CD8-positive, alpha-beta memory T cell (primary cell): ENCODE measurements at regions not wholly inside any gene's neighbourhood (a gene's known extent, or its start where the extent isn't known, plus 50 kb on each side); places are given as distances from the start of the nearest gene placed in this dataset.

Source experiments
- CTCF ChIA-PET: fragments of 350-600 bp; sonication (Branson Sonifier 250); formaldehyde crosslinking; loops from one replicate; lab custom pipeline; 2021; ENCODE audit warnings: antibody characterized with exemption; lab: Charles Lee
- POLR2A ChIA-PET: fragments of 350-600 bp; sonication (Branson Sonifier 250); formaldehyde crosslinking; loops from one replicate; lab custom pipeline; 2021; ENCODE audit warnings: antibody characterized with exemption; lab: Charles Lee
- DNase-seq, 5 donors: peaks; one replicate each; pipeline versions ENCODE4 v3.0.0 to v3.0.0-alpha.2; 2020 to 2022; ENCODE audit warnings: mixed read lengths in 1 of 5
- H3K27ac ChIP-seq: one replicate; pipeline ENCODE4 v1.7.0; 2013; ENCODE audit warnings: low read depth, mild to moderate bottlenecking, low read length, moderate library complexity
- H3K27me3 ChIP-seq: 2 replicates; pipeline ENCODE4 v1.7.0; 2013; ENCODE audit warnings: low read length, mild to moderate bottlenecking; ENCODE audit not compliant: insufficient read depth, poor library complexity, severe bottlenecking
- H3K36me3 ChIP-seq: 2 replicates; pipeline ENCODE4 v1.7.0; 2013; ENCODE audit warnings: mild to moderate bottlenecking, low read length, moderate library complexity; ENCODE audit not compliant: insufficient read depth
- H3K4me1 ChIP-seq: 2 replicates; pipeline ENCODE4 v1.7.0; 2013; ENCODE audit warnings: mild to moderate bottlenecking, low read length, moderate library complexity; ENCODE audit not compliant: insufficient read depth
- H3K4me3 ChIP-seq: 2 replicates; pipeline ENCODE4 v1.7.0; 2013; ENCODE audit warnings: mild to moderate bottlenecking, low read length
- H3K9me3 ChIP-seq: 2 replicates; pipeline ENCODE4 v1.7.0; 2013; ENCODE audit warnings: mild to moderate bottlenecking, low read length
- H3K27ac Mint-ChIP-seq, 8 donors: one replicate each; pipeline ENCODE4 v1.8.0; 2020 to 2021; ENCODE audit warnings: mixed read lengths in 8 of 8, mild to moderate bottlenecking in 6 of 8, inconsistent platforms in 3 of 8, moderate library complexity in 3 of 8
- H3K27me3 Mint-ChIP-seq, 2 donors: one replicate each; pipeline ENCODE4 v1.8.0; 2020 to 2021; ENCODE audit warnings: mixed read lengths in 2 of 2, mild to moderate bottlenecking in 1 of 2, moderate library complexity in 1 of 2
- H3K36me3 Mint-ChIP-seq, 3 donors: one replicate each; pipeline ENCODE4 v1.8.0; 2020 to 2021; ENCODE audit warnings: mixed read lengths in 3 of 3, inconsistent platforms in 1 of 3, mild to moderate bottlenecking in 1 of 3
- H3K4me1 Mint-ChIP-seq, 3 donors: one replicate each; pipeline ENCODE4 v1.8.0; 2020 to 2021; ENCODE audit warnings: mixed read lengths in 3 of 3, inconsistent platforms in 1 of 3, mild to moderate bottlenecking in 1 of 3
- H3K4me3 Mint-ChIP-seq, 7 donors: one replicate each; pipeline ENCODE4 v1.8.0; 2020 to 2021; ENCODE audit warnings: mixed read lengths in 7 of 7, mild to moderate bottlenecking in 6 of 7, moderate library complexity in 4 of 7, inconsistent platforms in 2 of 7
- H3K9me3 Mint-ChIP-seq, 5 donors: one replicate each; pipeline ENCODE4 v1.8.0; 2020 to 2022; ENCODE audit warnings: mixed read lengths in 5 of 5, mild to moderate bottlenecking in 3 of 5, moderate library complexity in 2 of 5, inconsistent platforms in 1 of 5

DNA sequence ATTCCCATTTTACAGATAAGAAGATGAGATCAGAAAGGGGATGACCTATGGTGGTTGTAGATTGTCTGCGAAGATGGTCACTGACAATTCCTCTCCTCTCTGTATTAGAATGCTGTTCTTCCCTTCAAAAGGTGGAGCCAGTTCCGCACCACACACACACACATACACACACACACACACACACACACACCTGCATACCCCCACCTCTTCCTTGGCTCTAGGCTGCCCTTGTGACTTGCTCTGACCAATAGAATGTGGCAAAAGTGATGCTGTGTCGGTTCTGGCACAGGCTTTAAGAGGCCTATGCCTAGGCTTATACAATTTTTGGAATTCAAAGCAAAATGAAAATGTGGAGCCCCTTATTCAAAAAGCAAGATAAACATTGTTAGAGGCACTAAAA is 88.0 kb downstream of the ZFP36L2 start:
- Histone ChIP-seq H3K27me3 (no peaks in the 10 kb centered on the region), H3K36me3 (no peaks in the 10 kb centered on the region), H3K4me1 (peaks cover 95% of the 10 kb centered on the region), H3K9me3 (no peaks in the 10 kb centered on the region), H3K27ac (no peak overlapping the region), H3K4me3 (peak overlapping the region; percentile 10)
- peaks cover 0 to 4% of the 10 kb centered on the region in 2 donors for H3K27me3 Mint-ChIP-seq
- no peak for DNase-seq
- CTCF ChIA-PET: interaction anchor here (2.0 to 21.7 kb wide), 4 partner anchors 11 to 86 kb away, joined by 8 to 820 read pairs (median 185); partner anchors contain the start of gene ZFP36L2
- no peaks in the 10 kb centered on the region for H3K9me3 Mint-ChIP-seq
- H3K36me3 Mint-ChIP-seq: no peaks in the 10 kb centered on the region
- POLR2A ChIA-PET: interaction anchor here (0.8 to 3.6 kb wide), 3 partner anchors 25 to 90 kb away, joined by 3 to 42 read pairs (median 15); no protein-coding TSS in a partner anchor
- peaks cover 72 to 87% (median 85%) of the 10 kb centered on the region in 3 donors for H3K4me1 Mint-ChIP-seq
- peak overlapping the region; percentile 95 to 100 (median 99) for H3K27ac Mint-ChIP-seq
- H3K4me3 Mint-ChIP-seq: peak overlapping the region in 5 of 7 donors; percentile 11 to 48 (median 12)

- no peaks in the 10 kb centered on the region for H3K36me3 ChIP-seq
- DNase-seq: peak; percentile 62 to 93 (median 92)
- H3K27me3 ChIP-seq: no peaks in the 10 kb centered on the region
- H3K27ac ChIP-seq: peak overlapping the region; percentile 77
- Mint-ChIP-seq H3K9me3 (no peaks in the 10 kb centered on the region), H3K27me3 (peaks cover 0 to 4% of the 10 kb centered on the region in 2 donors), H3K36me3 (no peaks in the 10 kb centered on the region), H3K4me3 (peak overlapping the region; percentile 65 to 87 (median 76)), H3K27ac (peak overlapping the region; percentile 99 to 100 (median 100)), H3K4me1 (peaks cover 75 to 91% (median 87%) of the 10 kb centered on the region in 3 donors)
- peak overlapping the region; percentile 31 for H3K4me3 ChIP-seq
- H3K9me3 ChIP-seq: no peaks in the 10 kb centered on the region
- POLR2A ChIA-PET: interaction anchor here (0.5 to 14.8 kb wide), 4 partner anchors 21 to 87 kb away, joined by 3 to 590 read pairs (median 6); partner anchors contain the start of gene ZFP36L2
- H3K4me1 ChIP-seq: peaks cover 99% of the 10 kb centered on the region
- CTCF ChIA-PET: interaction anchor here (1.1 to 21.7 kb wide), 5 partner anchors 9 to 88 kb away, joined by 3 to 820 read pairs (median 11); partner anchors contain the start of gene ZFP36L2
Observed at GRCh38 chr2:43136876-43137275, 89.5 kb downstream of the ZFP36L2 start.

- Mint-ChIP-seq H3K27me3 (peaks cover 0 to 4% of the 10 kb centered on the region in 2 donors), H3K4me1 (peaks cover 80 to 94% (median 92%) of the 10 kb centered on the region in 3 donors)
- H3K4me3 ChIP-seq: peak overlapping the region; percentile 31
Observed at GRCh38 chr2:43136011-43136799, 90.2 kb downstream of the ZFP36L2 start.

GRCh38 chr2:43135583-43135982 is 90.8 kb downstream of the ZFP36L2 start:
- H3K27me3 ChIP-seq: no peaks in the 10 kb centered on the region
- peaks cover 86 to 97% (median 97%) of the 10 kb centered on the region in 3 donors for H3K4me1 Mint-ChIP-seq
- peaks cover 0 to 4% of the 10 kb centered on the region in 2 donors for H3K27me3 Mint-ChIP-seq
- ChIA-PET POLR2A (interaction anchor here (0.7 to 14.8 kb wide), 6 partner anchors 22 to 1030 kb away, joined by 4 to 590 read pairs (median 4); partner anchors contain the start of gene ZFP36L2), CTCF (interaction anchor here (1.0 to 21.7 kb wide), 4 partner anchors 35 to 89 kb away, joined by 3 to 820 read pairs (median 181); partner anchors contain the start of gene ZFP36L2)
- peak overlapping the region; percentile 71 for H3K27ac ChIP-seq
- H3K27ac Mint-ChIP-seq: peak overlapping the region; percentile 99 to 100 (median 100)
- no peaks in the 10 kb centered on the region for H3K9me3 Mint-ChIP-seq
- H3K9me3 ChIP-seq: no peaks in the 10 kb centered on the region
- peaks cover 100% of the 10 kb centered on the region for H3K4me1 ChIP-seq
- DNase-seq: no peak
- peak overlapping the region; percentile 0 for H3K4me3 ChIP-seq
- H3K4me3 Mint-ChIP-seq: peak overlapping the region in 6 of 7 donors; percentile 30 to 88 (median 55)
- no peaks in the 10 kb centered on the region for H3K36me3 ChIP-seq
- H3K36me3 Mint-ChIP-seq: no peaks in the 10 kb centered on the region

More at GRCh38 chr2:43136011-43136799, 90.2 kb downstream of the ZFP36L2 start:
- no peaks in the 10 kb centered on the region for H3K27me3 ChIP-seq
- peaks cover 100% of the 10 kb centered on the region for H3K4me1 ChIP-seq
- peak in 1 of 5 donors; percentile 44 for DNase-seq
- H3K9me3 ChIP-seq: no peaks in the 10 kb centered on the region
- Mint-ChIP-seq H3K27ac (peak overlapping the region; percentile 99 to 100 (median 100)), H3K36me3 (no peaks in the 10 kb centered on the region), H3K9me3 (no peaks in the 10 kb centered on the region), H3K4me3 (peak overlapping the region; percentile 65 to 88 (median 79))
- H3K27ac ChIP-seq: peak overlapping the region; percentile 71
- CTCF ChIA-PET: interaction anchor here (1.0 to 21.7 kb wide), 6 partner anchors 9 to 88 kb away, joined by 3 to 820 read pairs (median 10); partner anchors contain the start of gene ZFP36L2
- POLR2A ChIA-PET: interaction anchor here (1.0 to 14.8 kb wide), 6 partner anchors 22 to 87 kb away, joined by 4 to 590 read pairs (median 6); partner anchors contain the start of gene ZFP36L2
- H3K36me3 ChIP-seq: no peaks in the 10 kb centered on the region

GRCh38 chr2:43134571-43134889 is 91.9 kb downstream of the ZFP36L2 start:
- CTCF ChIA-PET: interaction anchor here (0.6 to 21.7 kb wide), 11 partner anchors 9 to 187 kb away, joined by 3 to 820 read pairs (median 5); partner anchors contain the start of gene ZFP36L2
- no peaks in the 10 kb centered on the region for H3K27me3 ChIP-seq
- H3K9me3 ChIP-seq: no peaks in the 10 kb centered on the region
- no peaks in the 10 kb centered on the region for H3K36me3 Mint-ChIP-seq
- H3K4me3 Mint-ChIP-seq: peak overlapping the region; percentile 41 to 88 (median 69)
- H3K4me1 Mint-ChIP-seq: peaks cover 86 to 97% (median 97%) of the 10 kb centered on the region in 3 donors
- H3K27me3 Mint-ChIP-seq: peaks cover 0 to 5% of the 10 kb centered on the region in 2 donors
- POLR2A ChIA-PET: interaction anchor here (0.9 to 14.8 kb wide), 7 partner anchors 14 to 324 kb away, joined by 3 to 590 read pairs (median 17); partner anchors contain the start of gene ZFP36L2
- H3K27ac ChIP-seq: peak overlapping the region; percentile 71
- no peaks in the 10 kb centered on the region for H3K9me3 Mint-ChIP-seq
- H3K4me3 ChIP-seq: peak overlapping the region; percentile 28
- H3K27ac Mint-ChIP-seq: peak overlapping the region; percentile 91 to 100 (median 100)
- H3K36me3 ChIP-seq: no peaks in the 10 kb centered on the region
- peaks cover 100% of the 10 kb centered on the region for H3K4me1 ChIP-seq
- no peak for DNase-seq

GRCh38 chr2:43133708-43134570 is 92.5 kb downstream of the ZFP36L2 start:
- Histone ChIP-seq H3K27ac (peak overlapping the region; percentile 71), H3K4me1 (peaks cover 100% of the 10 kb centered on the region), H3K9me3 (no peaks in the 10 kb centered on the region), H3K36me3 (no peaks in the 10 kb centered on the region), H3K4me3 (peak overlapping the region; percentile 28), H3K27me3 (no peaks in the 10 kb centered on the region)
- peak; percentile 56 to 97 (median 92) for DNase-seq
- Mint-ChIP-seq H3K36me3 (no peaks in the 10 kb centered on the region), H3K4me1 (peaks cover 89 to 99% (median 98%) of the 10 kb centered on the region in 3 donors), H3K27me3 (peaks cover 0 to 5% of the 10 kb centered on the region in 2 donors), H3K9me3 (no peaks in the 10 kb centered on the region), H3K4me3 (peak overlapping the region; percentile 54 to 88 (median 76)), H3K27ac (peak overlapping the region; percentile 91 to 100 (median 100))
- POLR2A ChIA-PET: interaction anchor here (0.7 to 14.8 kb wide), 12 partner anchors 14 to 323 kb away, joined by 3 to 590 read pairs (median 5); partner anchors contain the start of gene ZFP36L2
- CTCF ChIA-PET: interaction anchor here (0.8 to 21.7 kb wide), 12 partner anchors 9 to 351 kb away, joined by 3 to 820 read pairs (median 6); partner anchors contain the start of gene ZFP36L2

DNA sequence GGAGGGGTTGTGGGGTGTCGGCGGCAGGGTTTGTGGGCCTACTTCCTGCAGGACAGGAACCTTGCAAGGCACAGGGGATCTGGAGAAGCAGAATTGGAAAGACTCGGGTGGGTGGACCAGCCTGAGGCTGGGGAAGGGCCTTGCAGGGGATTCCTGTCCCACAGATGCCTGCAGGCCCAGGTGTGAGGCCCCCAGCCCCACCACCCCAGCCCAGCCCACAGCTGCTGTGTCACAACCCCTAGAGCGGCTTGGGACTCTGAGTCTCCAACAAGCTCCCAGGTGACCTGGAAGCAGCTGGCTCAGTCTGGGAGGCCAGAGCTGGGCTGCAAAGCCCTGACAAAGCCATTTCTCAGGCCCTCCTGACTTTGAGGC is 93.1 kb downstream of the ZFP36L2 start:
- H3K36me3 Mint-ChIP-seq: no peaks in the 10 kb centered on the region
- Histone ChIP-seq H3K4me1 (peaks cover 100% of the 10 kb centered on the region), H3K4me3 (peak overlapping the region; percentile 10), H3K27ac (peak overlapping the region; percentile 71), H3K9me3 (no peaks in the 10 kb centered on the region), H3K36me3 (no peaks in the 10 kb centered on the region), H3K27me3 (no peaks in the 10 kb centered on the region)
- CTCF ChIA-PET: interaction anchor here (0.9 to 21.7 kb wide), 11 partner anchors 8 to 351 kb away, joined by 3 to 820 read pairs (median 7); partner anchors contain the start of gene ZFP36L2
- POLR2A ChIA-PET: interaction anchor here (0.7 to 14.8 kb wide), 12 partner anchors 8 to 90 kb away, joined by 4 to 590 read pairs (median 6); partner anchors contain the start of gene ZFP36L2
- H3K4me3 Mint-ChIP-seq: peak overlapping the region in 6 of 7 donors; percentile 54 to 80 (median 72)
- no peak for DNase-seq
- peaks cover 0 to 5% of the 10 kb centered on the region in 2 donors for H3K27me3 Mint-ChIP-seq
- no peaks in the 10 kb centered on the region for H3K9me3 Mint-ChIP-seq
- H3K4me1 Mint-ChIP-seq: peaks cover 89 to 99% (median 98%) of the 10 kb centered on the region in 3 donors
- H3K27ac Mint-ChIP-seq: peak overlapping the region; percentile 91 to 100 (median 100)
